OCI-LY3 (cell line): ENCODE measurements at regions not wholly inside any gene's neighbourhood (a gene's known extent, or its start where the extent isn't known, plus 50 kb on each side); places are given as distances from the start of the nearest gene placed in this dataset.

Experiments used
- H2AFZ ChIP-seq: fragments of 200-600, 300-600 bp; shearing (Covaris generic); 2 replicates; pipeline ENCODE4 v1.6.0; 2014; ENCODE audit warnings: antibody characterized with exemption, low read depth, low read length
- H3K27ac ChIP-seq: fragments of 200-600, 300-600 bp; sonication (generic); 2 replicates; pipeline ENCODE4 v1.5.1; 2014; ENCODE audit warnings: mild to moderate bottlenecking, low read length, moderate library complexity, mixed read lengths
- H3K27me3 ChIP-seq: fragments of 200-600, 300-600 bp; sonication (generic); 2 replicates; pipeline ENCODE4 v1.6.1; 2014; ENCODE audit warnings: low read depth, low read length, mixed read lengths
- H3K36me3 ChIP-seq: fragments of 200-600, 300-600 bp; sonication (generic); replicated peaks from 2 replicates; pipeline ENCODE3; 2014; ENCODE audit warnings: low read depth, low read length, mixed read lengths
- H3K4me1 ChIP-seq: fragments of 300-600, 200-600 bp; sonication (generic); 2 replicates; pipeline ENCODE4 v1.6.1; 2014; ENCODE audit warnings: low read length, mixed read lengths
- H3K4me2 ChIP-seq: fragments of 200-600, 300-600 bp; sonication (generic); 2 replicates; pipeline ENCODE4 v1.6.1; 2014; ENCODE audit warnings: low read length, mixed read lengths
- H3K4me3 ChIP-seq: fragments of 300-600, 200-600 bp; sonication (generic); 2 replicates; pipeline ENCODE4 v1.5.1; 2014; ENCODE audit warnings: antibody characterized with exemption, mild to moderate bottlenecking, low read length, moderate library complexity
- H3K79me2 ChIP-seq: fragments of 300-600, 200-600 bp; shearing (Covaris generic); 2 replicates; pipeline ENCODE4 v1.6.1; 2014; ENCODE audit warnings: mild to moderate bottlenecking, low read length, mixed read lengths
- H3K9ac ChIP-seq: fragments of 300-600, 200-600 bp; shearing (Covaris generic); 2 replicates; pipeline ENCODE4 v1.6.0; 2014; ENCODE audit warnings: mild to moderate bottlenecking, low read length, moderate library complexity
- H3K9me3 ChIP-seq: fragments of 200-600, 300-600 bp; shearing (Covaris generic); 2 replicates; pipeline ENCODE4 v1.6.1; 2014; ENCODE audit warnings: low read length, mixed read lengths; ENCODE audit not compliant: insufficient read depth
- H4K20me1 ChIP-seq: fragments of 200-600, 300-600 bp; sonication (generic); 2 replicates; pipeline ENCODE4 v1.6.1; 2016; ENCODE audit warnings: low read length, mixed read lengths; ENCODE audit not compliant: insufficient read depth
- EZH2phosphoT487 ChIP-seq: fragments of 200-600 bp; shearing (Covaris generic); IDR thresholded peaks from 2 replicates; pipeline ENCODE4 v1.6.1; 2018; ENCODE audit warnings: antibody characterized with exemption, mixed run types, low read depth
- TF ChIP-seq, protein P1 (sequence below): fragments of 200-600, 300-600 bp; sonication (generic); IDR thresholded peaks from 2 replicates; pipeline ENCODE4 v1.5.1; 2014; ENCODE audit warnings: antibody characterized with exemption, low read length, low read depth

DNA sequence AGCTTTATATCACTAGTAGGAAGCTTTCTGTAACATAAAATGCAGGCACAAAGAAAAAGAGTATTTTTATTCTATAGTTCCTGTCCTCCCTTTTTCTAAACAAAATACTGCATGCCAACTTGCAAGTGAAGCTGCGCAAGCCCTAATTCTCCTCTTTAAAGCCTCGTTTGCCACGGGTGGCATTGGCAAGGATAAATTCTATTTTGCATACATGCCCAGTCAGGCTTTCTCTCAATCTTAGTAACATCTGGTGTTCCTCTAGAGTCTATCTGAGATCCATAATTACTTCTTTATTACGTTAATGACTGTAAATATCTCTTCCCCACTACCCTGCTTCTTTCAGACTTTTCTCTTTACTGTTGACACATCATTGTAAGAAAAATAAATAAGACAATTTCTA lies 97.1 kb upstream of the DAAM1 start:
- no peak overlapping the region for H2AFZ ChIP-seq
- TF ChIP-seq, protein P1, sequence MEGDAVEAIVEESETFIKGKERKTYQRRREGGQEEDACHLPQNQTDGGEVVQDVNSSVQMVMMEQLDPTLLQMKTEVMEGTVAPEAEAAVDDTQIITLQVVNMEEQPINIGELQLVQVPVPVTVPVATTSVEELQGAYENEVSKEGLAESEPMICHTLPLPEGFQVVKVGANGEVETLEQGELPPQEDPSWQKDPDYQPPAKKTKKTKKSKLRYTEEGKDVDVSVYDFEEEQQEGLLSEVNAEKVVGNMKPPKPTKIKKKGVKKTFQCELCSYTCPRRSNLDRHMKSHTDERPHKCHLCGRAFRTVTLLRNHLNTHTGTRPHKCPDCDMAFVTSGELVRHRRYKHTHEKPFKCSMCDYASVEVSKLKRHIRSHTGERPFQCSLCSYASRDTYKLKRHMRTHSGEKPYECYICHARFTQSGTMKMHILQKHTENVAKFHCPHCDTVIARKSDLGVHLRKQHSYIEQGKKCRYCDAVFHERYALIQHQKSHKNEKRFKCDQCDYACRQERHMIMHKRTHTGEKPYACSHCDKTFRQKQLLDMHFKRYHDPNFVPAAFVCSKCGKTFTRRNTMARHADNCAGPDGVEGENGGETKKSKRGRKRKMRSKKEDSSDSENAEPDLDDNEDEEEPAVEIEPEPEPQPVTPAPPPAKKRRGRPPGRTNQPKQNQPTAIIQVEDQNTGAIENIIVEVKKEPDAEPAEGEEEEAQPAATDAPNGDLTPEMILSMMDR: no peak
- TF ChIP-seq EZH2phosphoT487: no peak
- no peaks in the 10 kb centered on the region for H4K20me1 ChIP-seq
- no peak overlapping the region for H3K9ac ChIP-seq
- no peaks in the 10 kb centered on the region for H3K79me2 ChIP-seq
- no peaks in the 10 kb centered on the region for H3K36me3 ChIP-seq
- H3K4me3 ChIP-seq: no peak overlapping the region
- H3K27ac ChIP-seq: no peak overlapping the region
- no peaks in the 10 kb centered on the region for H3K4me1 ChIP-seq
- no peaks in the 10 kb centered on the region for H3K9me3 ChIP-seq
- peaks cover 14% of the 10 kb centered on the region for H3K27me3 ChIP-seq
- no peak overlapping the region for H3K4me2 ChIP-seq

DNA sequence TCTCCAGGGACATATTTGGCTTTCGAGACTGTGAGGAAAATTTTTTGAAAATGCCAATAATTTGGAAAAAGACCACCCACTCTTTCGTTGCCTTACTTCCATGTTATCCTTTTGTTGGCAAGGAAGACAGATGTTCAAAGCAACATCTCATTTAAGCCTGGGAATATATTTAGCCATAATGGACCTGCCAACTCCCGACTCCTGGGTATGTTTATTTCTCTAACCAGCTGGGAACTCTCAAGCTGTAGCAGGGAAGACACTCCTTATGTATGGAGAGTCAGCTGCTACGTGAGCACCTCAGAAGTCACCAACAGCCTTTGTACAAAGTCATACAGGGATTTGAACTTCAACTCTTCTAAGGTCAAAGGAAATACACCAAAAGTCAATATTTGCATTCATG lies 96.5 kb upstream of the DAAM1 start:
- Histone ChIP-seq H3K9me3 (no peaks in the 10 kb centered on the region), H3K27ac (no peak overlapping the region), H3K4me1 (no peaks in the 10 kb centered on the region), H3K4me3 (no peak overlapping the region), H3K4me2 (no peak overlapping the region), H2AFZ (no peak overlapping the region), H3K79me2 (no peaks in the 10 kb centered on the region), H4K20me1 (no peaks in the 10 kb centered on the region), H3K36me3 (no peaks in the 10 kb centered on the region), H3K27me3 (peaks cover 14% of the 10 kb centered on the region), H3K9ac (no peak overlapping the region)
- no peak for TF ChIP-seq EZH2phosphoT487
- TF ChIP-seq, protein P1: no peak

- Histone ChIP-seq H3K27ac (no peak overlapping the region), H3K4me1 (no peaks in the 10 kb centered on the region), H3K9me3 (no peaks in the 10 kb centered on the region), H2AFZ (no peak overlapping the region), H4K20me1 (no peaks in the 10 kb centered on the region), H3K27me3 (peaks cover 14% of the 10 kb centered on the region), H3K9ac (no peak overlapping the region), H3K79me2 (no peaks in the 10 kb centered on the region), H3K4me3 (no peak overlapping the region), H3K36me3 (no peaks in the 10 kb centered on the region), H3K4me2 (no peak overlapping the region)
- TF ChIP-seq, protein P1: no peak
- TF ChIP-seq EZH2phosphoT487: no peak
These were observed 94.6 kb upstream of the DAAM1 start for GRCh38 chr14:59093902-59094301.

DNA sequence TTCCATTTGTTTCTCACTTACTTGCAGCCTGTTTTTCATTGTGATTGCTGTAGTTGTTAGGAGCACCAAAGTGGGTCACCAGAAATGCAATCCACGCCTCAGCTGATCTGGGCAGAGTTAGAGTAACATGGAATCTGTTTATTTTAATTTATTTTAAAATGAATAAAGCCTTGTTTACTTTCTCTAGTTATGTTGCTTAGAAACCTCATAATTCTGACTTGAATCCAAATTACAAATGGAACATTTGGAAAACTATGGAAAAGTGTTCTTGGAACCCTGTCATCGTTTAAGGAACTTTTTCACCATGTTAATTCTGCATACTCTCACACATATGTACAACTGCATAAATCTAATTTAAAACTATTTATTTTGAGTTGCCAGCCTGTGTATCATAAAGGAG lies 92.2 kb upstream of the DAAM1 start:
- Histone ChIP-seq H3K4me1 (no peaks in the 10 kb centered on the region), H3K79me2 (no peaks in the 10 kb centered on the region), H3K36me3 (no peaks in the 10 kb centered on the region), H2AFZ (no peak overlapping the region), H3K4me2 (no peak overlapping the region), H3K9ac (no peak overlapping the region), H3K27me3 (peaks cover 12% of the 10 kb centered on the region), H3K9me3 (no peaks in the 10 kb centered on the region), H4K20me1 (no peaks in the 10 kb centered on the region), H3K4me3 (no peak overlapping the region), H3K27ac (no peak overlapping the region)
- no peak for TF ChIP-seq EZH2phosphoT487
- TF ChIP-seq, protein P1: no peak
